HEK293 (cell line): ENCODE measurements at regions not wholly inside any gene's neighbourhood (a gene's known extent, or its start where the extent isn't known, plus 50 kb on each side); places are given as distances from the start of the nearest gene placed in this dataset.

Experiments
- CTCF ChIA-PET: fragments of 350-600 bp; formaldehyde crosslinking; extraction: SDS; loops from one replicate; lab custom pipeline; 2021; ENCODE audit warnings: antibody characterized with exemption; lab: Yijun Ruan, JAX
- POLR2A ChIA-PET: fragments of 300-600 bp; formaldehyde crosslinking; extraction: SDS; loops from one replicate; lab custom pipeline; 2020; ENCODE audit warnings: antibody characterized with exemption, inconsistent platforms; lab: Yijun Ruan, JAX
- H3K27ac ChIP-seq: fragments of 200-500 bp; sonication (Bioruptor generic); 2 replicates; pipeline ENCODE4 v1.5.1; 2014; ENCODE audit warnings: low read depth, low read length, control low read depth, inconsistent platforms; ENCODE audit errors: extremely low read depth
- H3K36me3 ChIP-seq, 2 experiments: fragments of 200-500 bp in 1 of 2; sonication (Bioruptor generic) in 1 of 2; 1 replicate in 1 of 2; 2 replicates in 1 of 2; pipeline ENCODE4 v1.5.1; 2014 to 2017; ENCODE audit warnings: inconsistent platforms in 2 of 2, low read length in 2 of 2; ENCODE audit not compliant: control insufficient read depth in 2 of 2, insufficient read depth in 1 of 2
- H3K4me1 ChIP-seq: fragments of 200-500 bp; sonication (Bioruptor generic); 2 replicates; pipeline ENCODE4 v1.5.1; 2014; ENCODE audit warnings: mild to moderate bottlenecking, low read length, inconsistent platforms; ENCODE audit not compliant: control insufficient read depth, insufficient read depth
- H3K4me3 ChIP-seq: 2 replicates; pipeline ENCODE4 v1.5.1; 2011; ENCODE audit warnings: low read depth, mild to moderate bottlenecking, control low read depth, low read length, moderate library complexity
- H3K9me3 ChIP-seq: fragments of 200-500 bp; sonication (Bioruptor generic); 2 replicates; pipeline ENCODE4 v1.5.1; 2014; ENCODE audit warnings: low read depth, low read length, inconsistent platforms; ENCODE audit not compliant: control insufficient read depth, insufficient read depth
- IKZF3 ChIP-seq: fragments of 450-650 bp; IDR thresholded peaks from 2 replicates; pipeline ENCODE4 v1.5.0; 2018; ENCODE audit warnings: missing biosample characterization, mild to moderate bottlenecking, missing genetic modification characterization, moderate library complexity
- PRDM1 ChIP-seq: fragments of 450-650 bp; formaldehyde crosslinking; IDR thresholded peaks from 2 replicates; pipeline ENCODE4; 2016; ENCODE audit warnings: missing biosample characterization, missing genetic modification characterization
- WT1 ChIP-seq: fragments of 450-650 bp; formaldehyde crosslinking; IDR thresholded peaks from 2 replicates; pipeline ENCODE4 v1.5.1; 2016; ENCODE audit warnings: missing biosample characterization, missing genetic modification characterization
- YY2 ChIP-seq: fragments of 450-650 bp; formaldehyde crosslinking; IDR thresholded peaks from 2 replicates; pipeline ENCODE4 v1.5.1; 2016; ENCODE audit warnings: missing biosample characterization, missing genetic modification characterization
- ZBTB1 ChIP-seq: fragments of 450-650 bp; formaldehyde crosslinking; IDR thresholded peaks from 2 replicates; pipeline ENCODE4 v1.5.1; 2016; ENCODE audit warnings: missing biosample characterization, missing genetic modification characterization
- ZBTB48 ChIP-seq: fragments of 450-650 bp; formaldehyde crosslinking; IDR thresholded peaks from 2 replicates; pipeline ENCODE4 v1.5.1; 2016; ENCODE audit warnings: missing biosample characterization, missing genetic modification characterization
- ZNF175 ChIP-seq: fragments of 450-650 bp; formaldehyde crosslinking; IDR thresholded peaks from 2 replicates; pipeline ENCODE4 v1.5.1; 2016; ENCODE audit warnings: missing biosample characterization, missing genetic modification characterization
- ZNF280D ChIP-seq: fragments of 450-650 bp; formaldehyde crosslinking; IDR thresholded peaks from 2 replicates; pipeline ENCODE4 v1.5.1; 2016; ENCODE audit warnings: missing biosample characterization, missing genetic modification characterization
- ZNF302 ChIP-seq: fragments of 450-650 bp; formaldehyde crosslinking; IDR thresholded peaks from 2 replicates; pipeline ENCODE4 v1.5.1; 2016; ENCODE audit warnings: missing biosample characterization, missing genetic modification characterization, low read depth
- ZNF518A ChIP-seq: fragments of 450-650 bp; formaldehyde crosslinking; conservative IDR thresholded peaks from 2 replicates; pipeline ENCODE4 v1.5.1; 2016; ENCODE audit warnings: low read depth, missing biosample characterization, missing genetic modification characterization
- ZNF654 ChIP-seq: fragments of 450-650 bp; formaldehyde crosslinking; IDR thresholded peaks from 2 replicates; pipeline ENCODE4 v1.5.1; 2016; ENCODE audit warnings: low read depth, missing biosample characterization, missing genetic modification characterization
- ZSCAN30 ChIP-seq: fragments of 450-650 bp; IDR thresholded peaks from 2 replicates; pipeline ENCODE4 v1.5.1; 2018; ENCODE audit warnings: missing biosample characterization, mild to moderate bottlenecking, missing genetic modification characterization, moderate library complexity
- TF ChIP-seq, protein P1 (sequence below): fragments of 450-650 bp; formaldehyde crosslinking; IDR thresholded peaks from 2 replicates; pipeline ENCODE4 v1.5.1; 2016; ENCODE audit warnings: missing biosample characterization, missing genetic modification characterization, low read depth
- TF ChIP-seq, protein P2 (sequence below): fragments of 450-650 bp; formaldehyde crosslinking; IDR thresholded peaks from 2 replicates; pipeline ENCODE4 v1.5.1; 2016; ENCODE audit warnings: missing biosample characterization, missing genetic modification characterization
- TF ChIP-seq, protein P3 (sequence below): fragments of 450-650 bp; formaldehyde crosslinking; IDR thresholded peaks from 2 replicates; pipeline ENCODE4 v1.5.1; 2017; ENCODE audit warnings: missing biosample characterization, missing genetic modification characterization

DNA sequence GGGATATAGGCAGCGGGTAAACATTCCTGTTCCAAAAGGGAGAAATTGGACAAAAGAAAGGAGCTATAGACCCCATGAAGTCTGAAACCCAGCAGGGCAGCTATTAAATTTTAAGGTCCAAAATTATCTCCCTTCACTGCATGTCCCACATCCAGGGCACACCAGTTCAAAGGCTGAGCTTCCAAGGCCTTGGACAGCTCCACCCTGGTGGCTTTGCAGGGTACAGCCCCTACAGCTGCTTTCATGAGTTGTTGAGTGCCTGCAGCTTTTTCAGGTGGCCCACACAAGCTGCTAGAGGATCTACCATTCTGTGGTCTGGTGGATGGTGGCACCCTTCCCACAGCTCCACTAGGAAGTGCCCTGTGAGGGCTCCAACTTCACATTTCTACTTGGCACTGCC lies 662.5 kb upstream of the PKN2 start:
- Histone ChIP-seq H3K4me3 (no peak overlapping the region), H3K9me3 (no peaks in the 10 kb centered on the region), H3K4me1 (no peaks in the 10 kb centered on the region), H3K36me3 (no peaks in the 10 kb centered on the region), H3K27ac (no peak overlapping the region)
- CTCF ChIA-PET = no interaction called here
- POLR2A ChIA-PET = no interaction called here
- TF ChIP-seq, protein P1, sequence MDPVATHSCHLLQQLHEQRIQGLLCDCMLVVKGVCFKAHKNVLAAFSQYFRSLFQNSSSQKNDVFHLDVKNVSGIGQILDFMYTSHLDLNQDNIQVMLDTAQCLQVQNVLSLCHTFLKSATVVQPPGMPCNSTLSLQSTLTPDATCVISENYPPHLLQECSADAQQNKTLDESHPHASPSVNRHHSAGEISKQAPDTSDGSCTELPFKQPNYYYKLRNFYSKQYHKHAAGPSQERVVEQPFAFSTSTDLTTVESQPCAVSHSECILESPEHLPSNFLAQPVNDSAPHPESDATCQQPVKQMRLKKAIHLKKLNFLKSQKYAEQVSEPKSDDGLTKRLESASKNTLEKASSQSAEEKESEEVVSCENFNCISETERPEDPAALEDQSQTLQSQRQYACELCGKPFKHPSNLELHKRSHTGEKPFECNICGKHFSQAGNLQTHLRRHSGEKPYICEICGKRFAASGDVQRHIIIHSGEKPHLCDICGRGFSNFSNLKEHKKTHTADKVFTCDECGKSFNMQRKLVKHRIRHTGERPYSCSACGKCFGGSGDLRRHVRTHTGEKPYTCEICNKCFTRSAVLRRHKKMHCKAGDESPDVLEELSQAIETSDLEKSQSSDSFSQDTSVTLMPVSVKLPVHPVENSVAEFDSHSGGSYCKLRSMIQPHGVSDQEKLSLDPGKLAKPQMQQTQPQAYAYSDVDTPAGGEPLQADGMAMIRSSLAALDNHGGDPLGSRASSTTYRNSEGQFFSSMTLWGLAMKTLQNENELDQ = no peak
- TF ChIP-seq, protein P2, sequence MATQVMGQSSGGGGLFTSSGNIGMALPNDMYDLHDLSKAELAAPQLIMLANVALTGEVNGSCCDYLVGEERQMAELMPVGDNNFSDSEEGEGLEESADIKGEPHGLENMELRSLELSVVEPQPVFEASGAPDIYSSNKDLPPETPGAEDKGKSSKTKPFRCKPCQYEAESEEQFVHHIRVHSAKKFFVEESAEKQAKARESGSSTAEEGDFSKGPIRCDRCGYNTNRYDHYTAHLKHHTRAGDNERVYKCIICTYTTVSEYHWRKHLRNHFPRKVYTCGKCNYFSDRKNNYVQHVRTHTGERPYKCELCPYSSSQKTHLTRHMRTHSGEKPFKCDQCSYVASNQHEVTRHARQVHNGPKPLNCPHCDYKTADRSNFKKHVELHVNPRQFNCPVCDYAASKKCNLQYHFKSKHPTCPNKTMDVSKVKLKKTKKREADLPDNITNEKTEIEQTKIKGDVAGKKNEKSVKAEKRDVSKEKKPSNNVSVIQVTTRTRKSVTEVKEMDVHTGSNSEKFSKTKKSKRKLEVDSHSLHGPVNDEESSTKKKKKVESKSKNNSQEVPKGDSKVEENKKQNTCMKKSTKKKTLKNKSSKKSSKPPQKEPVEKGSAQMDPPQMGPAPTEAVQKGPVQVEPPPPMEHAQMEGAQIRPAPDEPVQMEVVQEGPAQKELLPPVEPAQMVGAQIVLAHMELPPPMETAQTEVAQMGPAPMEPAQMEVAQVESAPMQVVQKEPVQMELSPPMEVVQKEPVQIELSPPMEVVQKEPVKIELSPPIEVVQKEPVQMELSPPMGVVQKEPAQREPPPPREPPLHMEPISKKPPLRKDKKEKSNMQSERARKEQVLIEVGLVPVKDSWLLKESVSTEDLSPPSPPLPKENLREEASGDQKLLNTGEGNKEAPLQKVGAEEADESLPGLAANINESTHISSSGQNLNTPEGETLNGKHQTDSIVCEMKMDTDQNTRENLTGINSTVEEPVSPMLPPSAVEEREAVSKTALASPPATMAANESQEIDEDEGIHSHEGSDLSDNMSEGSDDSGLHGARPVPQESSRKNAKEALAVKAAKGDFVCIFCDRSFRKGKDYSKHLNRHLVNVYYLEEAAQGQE = peak; percentile 66; the same call in 1 of the 2 replicates

DNA sequence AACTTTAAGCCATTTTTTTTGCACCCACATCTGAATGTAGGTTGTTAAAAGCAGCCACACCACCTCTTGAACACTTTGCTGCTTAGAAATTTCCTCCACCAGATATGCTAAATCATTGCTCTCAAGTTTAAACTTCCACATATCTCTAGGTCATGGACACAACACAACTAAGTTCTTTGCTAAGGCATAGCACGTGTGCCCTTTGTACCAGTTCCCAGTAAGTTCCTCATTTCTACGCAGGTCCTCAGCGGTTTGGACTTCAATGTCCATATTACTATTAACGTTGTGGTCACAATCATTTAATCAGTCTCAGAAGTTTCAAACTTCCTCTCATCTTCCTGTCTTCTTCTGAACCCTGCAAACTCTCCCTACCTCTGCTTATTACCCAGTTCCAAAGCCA lies 661.6 kb upstream of the PKN2 start:
- POLR2A ChIA-PET = no interaction called here
- H3K36me3 ChIP-seq = no peaks in the 10 kb centered on the region
- TF ChIP-seq ZBTB48 (tag by site-specific recombination) (no peak), YY2 (tag by site-specific recombination) (no peak), ZNF175 (tag by site-specific recombination) (no peak), ZSCAN30 (tag by site-specific recombination) (no peak), ZNF654 (tag by site-specific recombination) (no peak), IKZF3 (no peak)
- TF ChIP-seq, protein P3, sequence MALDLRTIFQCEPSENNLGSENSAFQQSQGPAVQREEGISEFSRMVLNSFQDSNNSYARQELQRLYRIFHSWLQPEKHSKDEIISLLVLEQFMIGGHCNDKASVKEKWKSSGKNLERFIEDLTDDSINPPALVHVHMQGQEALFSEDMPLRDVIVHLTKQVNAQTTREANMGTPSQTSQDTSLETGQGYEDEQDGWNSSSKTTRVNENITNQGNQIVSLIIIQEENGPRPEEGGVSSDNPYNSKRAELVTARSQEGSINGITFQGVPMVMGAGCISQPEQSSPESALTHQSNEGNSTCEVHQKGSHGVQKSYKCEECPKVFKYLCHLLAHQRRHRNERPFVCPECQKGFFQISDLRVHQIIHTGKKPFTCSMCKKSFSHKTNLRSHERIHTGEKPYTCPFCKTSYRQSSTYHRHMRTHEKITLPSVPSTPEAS (tag by site-specific recombination) = no peak
- TF ChIP-seq, all 188 proteins: peak for 0
- Histone ChIP-seq H3K9me3 (no peaks in the 10 kb centered on the region), H3K4me1 (no peaks in the 10 kb centered on the region), H3K4me3 (no peak overlapping the region), H3K27ac (no peak overlapping the region)
- CTCF ChIA-PET = no interaction called here

GRCh38 chr1:88029142-88029541 lies 654.9 kb upstream of the PKN2 start:
- Histone ChIP-seq H3K4me3 (no peak overlapping the region), H3K27ac (no peak overlapping the region), H3K9me3 (no peaks in the 10 kb centered on the region), H3K36me3 (no peaks in the 10 kb centered on the region), H3K4me1 (no peaks in the 10 kb centered on the region)
- POLR2A ChIA-PET = no interaction called here
- CTCF ChIA-PET = interaction anchor here (0.6 kb wide), 1 partner anchor 683 kb away, joined by 7 read pairs; no protein-coding TSS in a partner anchor
- TF ChIP-seq PRDM1 (tag by site-specific recombination) = no peak
- TF ChIP-seq ZNF518A (tag by site-specific recombination) = no peak
- no peak for TF ChIP-seq WT1 (tag by site-specific recombination)
- no peak for TF ChIP-seq ZNF280D (tag by site-specific recombination)
- TF ChIP-seq ZNF302 (tag by site-specific recombination) = no peak
- no peak for TF ChIP-seq ZBTB1 (tag by site-specific recombination)
